ENCODE measurements at regions not wholly inside any gene's neighbourhood (a gene's known extent, or its start where the extent isn't known, plus 50 kb on each side); places are given as distances from the start of the nearest gene placed in this dataset.
"Not testable (repeated sequence)": the region's sequence is repeated elsewhere in the genome, so short reads cannot be mapped to it uniquely, and the experiment has no call there.

- H3K36me3 Mint-ChIP-seq: no peaks in the 10 kb centered on the region
- ATAC-seq (ENCODE audit: low read depth in 2 of 2) (no peak), DNase-seq (no peak)
- Histone ChIP-seq H3K4me1 (ENCODE audit: control insufficient read depth, insufficient read depth, low read length, poor library complexity, severe bottlenecking) (no peaks in the 10 kb centered on the region), H3K27me3 (ENCODE audit: control insufficient read depth, insufficient read depth, low read length) (no peaks in the 10 kb centered on the region), H3K9me3 (ENCODE audit: control insufficient read depth in 2 of 2, low read length in 2 of 2) (peaks cover 0 to 12% of the 10 kb centered on the region in 2 experiments), H3K4me3 (ENCODE audit: low read depth, low read length) (no peak overlapping the region), H3K36me3 (ENCODE audit: control insufficient read depth, insufficient read depth, low read length) (no peaks in the 10 kb centered on the region), H3K27ac (ENCODE audit: insufficient read depth, low read length, poor library complexity, severe bottlenecking) (no peak overlapping the region)
- no peaks in the 10 kb centered on the region for H3K27me3 Mint-ChIP-seq
- H3K4me1 Mint-ChIP-seq: no peaks in the 10 kb centered on the region
- H3K27ac Mint-ChIP-seq: no peak overlapping the region
- H3K4me3 Mint-ChIP-seq: no peak overlapping the region
- peaks cover 0 to 13% (median 7%) of the 10 kb centered on the region in 7 donors for H3K9me3 Mint-ChIP-seq
Measured at GRCh38 chr10:53536322-53536721, 763.7 kb upstream of the MBL2 start.

- no peak overlapping the region for H3K4me3 ChIP-seq (ENCODE audit: low read depth, low read length)
- H3K9me3 ChIP-seq (ENCODE audit: control insufficient read depth in 2 of 2, low read length in 2 of 2): peaks cover 0 to 16% of the 10 kb centered on the region in 2 experiments
- H3K27me3 ChIP-seq (ENCODE audit: control insufficient read depth, insufficient read depth, low read length): no peaks in the 10 kb centered on the region
- Mint-ChIP-seq H3K36me3 (no peaks in the 10 kb centered on the region), H3K27me3 (no peaks in the 10 kb centered on the region), H3K9me3 (peaks cover 0 to 10% (median 8%) of the 10 kb centered on the region in 7 donors), H3K27ac (no peak overlapping the region), H3K4me1 (no peaks in the 10 kb centered on the region), H3K4me3 (no peak overlapping the region)
- DNase-seq (no peak), ATAC-seq (ENCODE audit: low read depth in 2 of 2) (no peak)
- H3K4me1 ChIP-seq (ENCODE audit: control insufficient read depth, insufficient read depth, low read length, poor library complexity, severe bottlenecking): no peaks in the 10 kb centered on the region
- no peak overlapping the region for H3K27ac ChIP-seq (ENCODE audit: insufficient read depth, low read length, poor library complexity, severe bottlenecking)
- no peaks in the 10 kb centered on the region for H3K36me3 ChIP-seq (ENCODE audit: control insufficient read depth, insufficient read depth, low read length)
Measured at GRCh38 chr10:53534428-53534827, 761.8 kb upstream of the MBL2 start.

DNA sequence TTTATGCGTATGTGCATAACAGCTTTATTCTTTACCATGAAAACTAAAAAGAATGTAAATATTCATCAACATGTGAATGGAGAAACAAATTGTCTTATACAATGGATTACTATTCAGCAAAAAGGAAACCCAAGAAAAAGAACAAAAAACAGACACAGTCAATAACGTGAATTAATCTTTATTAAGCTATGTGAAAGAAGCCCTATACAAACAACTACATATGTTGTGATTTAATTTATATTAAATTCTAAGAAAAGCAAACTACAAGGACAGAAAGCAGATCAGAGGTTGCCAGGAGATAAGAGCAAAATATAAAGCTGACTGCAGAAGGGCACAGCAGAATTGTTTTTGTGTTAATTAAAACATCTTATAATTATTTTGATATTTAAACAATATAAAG is 756.4 kb upstream of the MBL2 start:
- no peaks in the 10 kb centered on the region for H3K4me1 ChIP-seq (ENCODE audit: control insufficient read depth, insufficient read depth, low read length, poor library complexity, severe bottlenecking)
- no peaks in the 10 kb centered on the region for H3K36me3 ChIP-seq (ENCODE audit: control insufficient read depth, insufficient read depth, low read length)
- no peak for ATAC-seq (ENCODE audit: low read depth in 2 of 2)
- no peak for DNase-seq
- no peak overlapping the region for H3K27ac Mint-ChIP-seq
- H3K9me3 ChIP-seq (ENCODE audit: control insufficient read depth in 2 of 2, low read length in 2 of 2): peaks cover 0 to 9% of the 10 kb centered on the region in 2 experiments
- no peak overlapping the region for H3K27ac ChIP-seq (ENCODE audit: insufficient read depth, low read length, poor library complexity, severe bottlenecking)
- H3K4me1 Mint-ChIP-seq: no peaks in the 10 kb centered on the region
- no peak overlapping the region for H3K4me3 ChIP-seq (ENCODE audit: low read depth, low read length)
- H3K27me3 Mint-ChIP-seq: no peaks in the 10 kb centered on the region
- H3K9me3 Mint-ChIP-seq: peaks cover 0 to 12% (median 5%) of the 10 kb centered on the region in 7 donors
- H3K4me3 Mint-ChIP-seq: no peak overlapping the region
- H3K36me3 Mint-ChIP-seq: no peaks in the 10 kb centered on the region
- H3K27me3 ChIP-seq (ENCODE audit: control insufficient read depth, insufficient read depth, low read length): no peaks in the 10 kb centered on the region

GRCh38 chr10:53521046-53521445 is 748.5 kb upstream of the MBL2 start:
- Histone ChIP-seq H3K36me3 (ENCODE audit: control insufficient read depth, insufficient read depth, low read length) (no peaks in the 10 kb centered on the region), H3K4me1 (ENCODE audit: control insufficient read depth, insufficient read depth, low read length, poor library complexity, severe bottlenecking) (no peaks in the 10 kb centered on the region), H3K27me3 (ENCODE audit: control insufficient read depth, insufficient read depth, low read length) (no peaks in the 10 kb centered on the region), H3K4me3 (ENCODE audit: low read depth, low read length) (no peak overlapping the region), H3K27ac (ENCODE audit: insufficient read depth, low read length, poor library complexity, severe bottlenecking) (no peak overlapping the region), H3K9me3 (ENCODE audit: control insufficient read depth in 2 of 2, low read length in 2 of 2) (peaks cover 0 to 4% of the 10 kb centered on the region in 2 experiments)
- Mint-ChIP-seq H3K27ac (no peak overlapping the region), H3K4me1 (no peaks in the 10 kb centered on the region), H3K36me3 (no peaks in the 10 kb centered on the region), H3K4me3 (no peak overlapping the region), H3K27me3 (no peaks in the 10 kb centered on the region), H3K9me3 (peaks cover 0 to 31% (median 2%) of the 10 kb centered on the region in 7 donors)
- DNase-seq: no peak
- ATAC-seq (ENCODE audit: low read depth in 2 of 2): no peak

- Histone ChIP-seq H3K36me3 (ENCODE audit: control insufficient read depth, insufficient read depth, low read length) (no peaks in the 10 kb centered on the region), H3K4me3 (ENCODE audit: low read depth, low read length) (no peak overlapping the region), H3K27me3 (ENCODE audit: control insufficient read depth, insufficient read depth, low read length) (no peaks in the 10 kb centered on the region), H3K9me3 (ENCODE audit: control insufficient read depth in 2 of 2, low read length in 2 of 2) (no peaks in the 10 kb centered on the region), H3K4me1 (ENCODE audit: control insufficient read depth, insufficient read depth, low read length, poor library complexity, severe bottlenecking) (no peaks in the 10 kb centered on the region), H3K27ac (ENCODE audit: insufficient read depth, low read length, poor library complexity, severe bottlenecking) (no peak overlapping the region)
- Mint-ChIP-seq H3K4me3 (no peak overlapping the region), H3K9me3 (peaks cover 0 to 26% (median 4%) of the 10 kb centered on the region in 7 donors), H3K4me1 (no peaks in the 10 kb centered on the region), H3K27me3 (no peaks in the 10 kb centered on the region), H3K36me3 (no peaks in the 10 kb centered on the region), H3K27ac (no peak overlapping the region)
- DNase-seq (no peak), ATAC-seq (ENCODE audit: low read depth in 2 of 2) (no peak)
Measured at GRCh38 chr10:53508197-53508596, 735.6 kb upstream of the MBL2 start.

DNA sequence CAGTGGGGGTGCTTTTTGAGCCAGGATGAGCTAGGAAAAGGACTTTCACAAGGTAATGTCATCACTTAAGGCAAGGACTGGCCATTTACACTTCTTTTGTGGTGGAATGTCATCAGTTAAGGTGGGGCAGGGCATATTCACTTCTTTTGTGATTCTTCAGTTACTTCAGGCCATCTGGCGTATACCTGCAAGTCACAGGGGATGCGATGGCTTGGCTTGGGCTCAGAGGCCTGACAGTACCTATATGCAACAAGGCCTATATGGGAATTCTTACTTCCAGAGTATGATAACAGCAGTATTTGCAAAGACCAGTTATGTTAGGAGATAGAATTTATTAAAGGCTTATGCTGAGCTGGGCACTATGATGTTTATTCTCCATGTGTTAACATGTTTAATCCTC is 731.9 kb upstream of the MBL2 start:
- H3K27me3 ChIP-seq (ENCODE audit: control insufficient read depth, insufficient read depth, low read length); H3K4me3 ChIP-seq (ENCODE audit: low read depth, low read length); H3K4me1 Mint-ChIP-seq; DNase-seq; H3K36me3 ChIP-seq (ENCODE audit: control insufficient read depth, insufficient read depth, low read length); H3K4me1 ChIP-seq (ENCODE audit: control insufficient read depth, insufficient read depth, low read length, poor library complexity, severe bottlenecking); H3K4me3 Mint-ChIP-seq; H3K9me3 ChIP-seq (ENCODE audit: control insufficient read depth in 2 of 2, low read length in 2 of 2); H3K27ac Mint-ChIP-seq; H3K27me3 Mint-ChIP-seq; H3K36me3 Mint-ChIP-seq; H3K27ac ChIP-seq (ENCODE audit: insufficient read depth, low read length, poor library complexity, severe bottlenecking); ATAC-seq (ENCODE audit: low read depth in 2 of 2): not testable (repeated sequence)
- H3K9me3 Mint-ChIP-seq: peaks cover 0 to 44% (median 8%) of the 10 kb centered on the region in 7 donors

DNA sequence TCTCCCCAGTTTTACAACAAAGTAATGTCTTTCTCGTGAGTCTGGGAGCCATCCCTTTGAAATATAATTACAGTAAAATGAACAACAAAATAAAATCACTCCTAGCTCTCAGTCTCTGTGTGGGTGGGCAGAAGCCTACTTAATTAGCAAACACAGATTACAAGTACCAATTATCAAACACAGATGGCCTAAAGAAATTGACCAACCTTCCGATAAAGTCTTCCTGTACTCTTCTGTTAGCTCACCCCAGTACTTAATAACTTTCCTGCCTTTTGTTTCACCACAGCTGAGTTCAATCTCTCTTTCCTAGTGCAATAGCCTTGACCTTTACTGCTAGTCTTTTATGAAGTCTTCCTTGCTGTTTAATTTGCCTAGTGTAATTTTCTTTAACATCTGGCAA is 719.2 kb upstream of the MBL2 start:
- H3K4me1 Mint-ChIP-seq: no peaks in the 10 kb centered on the region

DNA sequence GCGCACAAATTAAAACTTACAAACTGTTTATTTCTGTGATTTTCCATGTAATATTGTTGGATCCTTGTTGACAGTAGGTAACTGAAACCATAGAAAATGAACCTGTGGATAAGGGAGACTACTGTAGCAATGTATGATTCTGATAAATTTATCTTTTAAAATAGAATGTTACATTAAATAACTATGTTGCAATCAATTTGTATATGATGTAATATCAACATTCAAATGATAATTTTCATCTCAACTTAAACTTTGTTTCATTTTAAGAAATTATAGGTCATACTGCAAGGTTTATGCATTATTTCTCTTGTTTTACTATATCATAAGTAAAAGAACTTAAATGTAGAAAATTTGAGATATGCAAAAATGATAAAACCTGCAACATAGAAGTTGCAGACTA is 718.0 kb upstream of the MBL2 start:
- no peak overlapping the region for H3K27ac Mint-ChIP-seq
- no peaks in the 10 kb centered on the region for H3K36me3 Mint-ChIP-seq
- H3K4me1 Mint-ChIP-seq: no peaks in the 10 kb centered on the region
- no peak overlapping the region for H3K4me3 ChIP-seq (ENCODE audit: low read depth, low read length)
- H3K9me3 ChIP-seq (ENCODE audit: control insufficient read depth in 2 of 2, low read length in 2 of 2): peaks cover 3 to 18% of the 10 kb centered on the region in 2 experiments
- no peak overlapping the region for H3K4me3 Mint-ChIP-seq
- no peaks in the 10 kb centered on the region for H3K4me1 ChIP-seq (ENCODE audit: control insufficient read depth, insufficient read depth, low read length, poor library complexity, severe bottlenecking)
- no peak for DNase-seq
- no peaks in the 10 kb centered on the region for H3K27me3 ChIP-seq (ENCODE audit: control insufficient read depth, insufficient read depth, low read length)
- no peak overlapping the region for H3K27ac ChIP-seq (ENCODE audit: insufficient read depth, low read length, poor library complexity, severe bottlenecking)
- no peak for ATAC-seq (ENCODE audit: low read depth in 2 of 2)
- H3K36me3 ChIP-seq (ENCODE audit: control insufficient read depth, insufficient read depth, low read length): no peaks in the 10 kb centered on the region
- H3K27me3 Mint-ChIP-seq: no peaks in the 10 kb centered on the region
- H3K9me3 Mint-ChIP-seq: peaks cover 2 to 36% (median 11%) of the 10 kb centered on the region in 7 donors

More for the DNA sequence above, 719.2 kb upstream of the MBL2 start:
- no peaks in the 10 kb centered on the region for H3K36me3 Mint-ChIP-seq
- Histone ChIP-seq H3K9me3 (ENCODE audit: control insufficient read depth in 2 of 2, low read length in 2 of 2) (peaks cover 0 to 10% of the 10 kb centered on the region in 2 experiments), H3K27me3 (ENCODE audit: control insufficient read depth, insufficient read depth, low read length) (no peaks in the 10 kb centered on the region), H3K36me3 (ENCODE audit: control insufficient read depth, insufficient read depth, low read length) (no peaks in the 10 kb centered on the region), H3K27ac (ENCODE audit: insufficient read depth, low read length, poor library complexity, severe bottlenecking) (no peak overlapping the region), H3K4me3 (ENCODE audit: low read depth, low read length) (no peak overlapping the region), H3K4me1 (ENCODE audit: control insufficient read depth, insufficient read depth, low read length, poor library complexity, severe bottlenecking) (no peaks in the 10 kb centered on the region)
- ATAC-seq (ENCODE audit: low read depth in 2 of 2) (no peak), DNase-seq (no peak)
- no peaks in the 10 kb centered on the region for H3K27me3 Mint-ChIP-seq
- no peak overlapping the region for H3K27ac Mint-ChIP-seq
- H3K9me3 Mint-ChIP-seq: peaks cover 2 to 27% (median 8%) of the 10 kb centered on the region in 7 donors
- H3K4me3 Mint-ChIP-seq: no peak overlapping the region
